ENCODE measurements at regions not wholly inside any gene's neighbourhood (a gene's known extent, or its start where the extent isn't known, plus 50 kb on each side); places are given as distances from the start of the nearest gene placed in this dataset.

- TF ChIP-seq EZH2phosphoT487 (IDR thresholded peaks at IDR 0.05; ENCODE audit: borderline replicate concordance) = no peak
- no peak for TF ChIP-seq CTCF (conservative IDR thresholded peaks at IDR 0.05; ENCODE audit: low read length)
- Histone ChIP-seq H3K27me3 (ENCODE audit: insufficient read depth, low read length, poor library complexity, severe bottlenecking) (no peaks in the 10 kb centered on the region), H3K79me2 (ENCODE audit: insufficient read depth, low read length) (no peaks in the 10 kb centered on the region), H3K9me2 (replicated peaks; ENCODE audit: low read depth, low read length) (no peaks in the 10 kb centered on the region), H2AFZ (ENCODE audit: low read length) (no peak overlapping the region), H3F3A (ENCODE audit: low read depth) (no peaks in the 10 kb centered on the region), H3K9ac (ENCODE audit: low read depth, low read length, poor library complexity, severe bottlenecking) (no peak overlapping the region), H3K36me3 (ENCODE audit: insufficient read depth, low read length) (no peaks in the 10 kb centered on the region), H4K20me1 (ENCODE audit: insufficient read depth, low read length, poor library complexity, severe bottlenecking) (no peaks in the 10 kb centered on the region), H3K4me1 (ENCODE audit: insufficient read depth, low read length, poor library complexity, severe bottlenecking) (no peaks in the 10 kb centered on the region), H3K9me3 (ENCODE audit: insufficient read depth, low read depth, low read length) (no peaks in the 10 kb centered on the region), H3K4me3 (ENCODE audit: low read length, poor library complexity, severe bottlenecking) (no peak overlapping the region), H3K4me2 (ENCODE audit: low read depth, low read length, poor library complexity, severe bottlenecking) (no peak overlapping the region)
Observed at GRCh38 chr7:46256870-46257661, 336.0 kb upstream of the IGFBP3 start.

GRCh38 chr7:46253520-46253919 lies 332.4 kb upstream of the IGFBP3 start:
- Histone ChIP-seq H3K4me1 (ENCODE audit: insufficient read depth, low read length, poor library complexity, severe bottlenecking) (no peaks in the 10 kb centered on the region), H3K4me2 (ENCODE audit: low read depth, low read length, poor library complexity, severe bottlenecking) (no peak overlapping the region), H3K4me3 (ENCODE audit: low read length, poor library complexity, severe bottlenecking) (no peak overlapping the region), H3K27me3 (ENCODE audit: insufficient read depth, low read length, poor library complexity, severe bottlenecking) (no peaks in the 10 kb centered on the region), H3K9me2 (replicated peaks; ENCODE audit: low read depth, low read length) (no peaks in the 10 kb centered on the region), H3K9me3 (ENCODE audit: insufficient read depth, low read depth, low read length) (no peaks in the 10 kb centered on the region), H3F3A (ENCODE audit: low read depth) (no peaks in the 10 kb centered on the region), H3K36me3 (ENCODE audit: insufficient read depth, low read length) (no peaks in the 10 kb centered on the region), H3K79me2 (ENCODE audit: insufficient read depth, low read length) (no peaks in the 10 kb centered on the region), H2AFZ (ENCODE audit: low read length) (no peak overlapping the region), H4K20me1 (ENCODE audit: insufficient read depth, low read length, poor library complexity, severe bottlenecking) (no peaks in the 10 kb centered on the region), H3K9ac (ENCODE audit: low read depth, low read length, poor library complexity, severe bottlenecking) (no peak overlapping the region)
- TF ChIP-seq CTCF (conservative IDR thresholded peaks at IDR 0.05; ENCODE audit: low read length) = no peak
- no peak for TF ChIP-seq EZH2phosphoT487 (IDR thresholded peaks at IDR 0.05; ENCODE audit: borderline replicate concordance)

- H3K9me2 ChIP-seq (replicated peaks; ENCODE audit: low read depth, low read length) = no peaks in the 10 kb centered on the region
- no peaks in the 10 kb centered on the region for H3K4me1 ChIP-seq (ENCODE audit: insufficient read depth, low read length, poor library complexity, severe bottlenecking)
- no peaks in the 10 kb centered on the region for H3K79me2 ChIP-seq (ENCODE audit: insufficient read depth, low read length)
- H4K20me1 ChIP-seq (ENCODE audit: insufficient read depth, low read length, poor library complexity, severe bottlenecking) = no peaks in the 10 kb centered on the region
- no peaks in the 10 kb centered on the region for H3K9me3 ChIP-seq (ENCODE audit: insufficient read depth, low read depth, low read length)
- no peak overlapping the region for H3K4me3 ChIP-seq (ENCODE audit: low read length, poor library complexity, severe bottlenecking)
- no peak overlapping the region for H2AFZ ChIP-seq (ENCODE audit: low read length)
- no peak for TF ChIP-seq CTCF (conservative IDR thresholded peaks at IDR 0.05; ENCODE audit: low read length)
- no peak for TF ChIP-seq EZH2phosphoT487 (IDR thresholded peaks at IDR 0.05; ENCODE audit: borderline replicate concordance)
- no peaks in the 10 kb centered on the region for H3K27me3 ChIP-seq (ENCODE audit: insufficient read depth, low read length, poor library complexity, severe bottlenecking)
- no peaks in the 10 kb centered on the region for H3F3A ChIP-seq (ENCODE audit: low read depth)
- no peaks in the 10 kb centered on the region for H3K36me3 ChIP-seq (ENCODE audit: insufficient read depth, low read length)
- H3K9ac ChIP-seq (ENCODE audit: low read depth, low read length, poor library complexity, severe bottlenecking) = no peak overlapping the region
- H3K4me2 ChIP-seq (ENCODE audit: low read depth, low read length, poor library complexity, severe bottlenecking) = no peak overlapping the region
Observed at GRCh38 chr7:46247664-46248063, 326.6 kb upstream of the IGFBP3 start.
